Activated T-cell treated with anti-CD3 and anti-CD28 coated beads, Interleukin-2, amount 50 U/mL, for 24 hours (primary cell): ENCODE measurements at regions not wholly inside any gene's neighbourhood (a gene's known extent, or its start where the extent isn't known, plus 50 kb on each side); places are given as distances from the start of the nearest gene placed in this dataset.

Experiments
- DNase-seq: peaks from one replicate; pipeline ENCODE4 v3.0.0-alpha.2; 2020
- H3K27ac Mint-ChIP-seq: 2 replicates; pipeline ENCODE4 v1.8.0; 2020; ENCODE audit warnings: mild to moderate bottlenecking, mixed read lengths
- H3K27me3 Mint-ChIP-seq: 2 replicates; pipeline ENCODE4 v1.8.0; 2020; ENCODE audit warnings: mixed read lengths
- H3K36me3 Mint-ChIP-seq: 2 replicates; pipeline ENCODE4 v1.8.0; 2020; ENCODE audit warnings: low read depth, mixed read lengths
- H3K4me1 Mint-ChIP-seq: 2 replicates; pipeline ENCODE4 v1.8.0; 2020; ENCODE audit warnings: low read depth, mixed read lengths
- H3K4me3 Mint-ChIP-seq: 2 replicates; pipeline ENCODE4 v1.8.0; 2020; ENCODE audit warnings: mild to moderate bottlenecking, moderate library complexity, mixed read lengths
- H3K9me3 Mint-ChIP-seq: 2 replicates; pipeline ENCODE4 v1.8.0; 2020; ENCODE audit warnings: mixed read lengths

- Mint-ChIP-seq H3K27ac (no peak overlapping the region), H3K4me3 (no peak overlapping the region), H3K4me1 (peaks cover 11% of the 10 kb centered on the region), H3K9me3 (peaks cover 3% of the 10 kb centered on the region), H3K36me3 (no peaks in the 10 kb centered on the region), H3K27me3 (no peaks in the 10 kb centered on the region)
- no peak for DNase-seq
These were observed 180.9 kb downstream of the PTGER3 start for GRCh38 chr1:70866542-70867264.

- no peak for DNase-seq
- peaks cover 3% of the 10 kb centered on the region for H3K4me1 Mint-ChIP-seq
- peaks cover 3% of the 10 kb centered on the region for H3K9me3 Mint-ChIP-seq
- no peak overlapping the region for H3K4me3 Mint-ChIP-seq
- no peak overlapping the region for H3K27ac Mint-ChIP-seq
- no peaks in the 10 kb centered on the region for H3K27me3 Mint-ChIP-seq
- no peaks in the 10 kb centered on the region for H3K36me3 Mint-ChIP-seq
These were observed 175.8 kb downstream of the PTGER3 start for GRCh38 chr1:70871790-70872189.

GRCh38 chr1:70874063-70874462, 173.6 kb downstream of the PTGER3 start:
- DNase-seq: no peak
- Mint-ChIP-seq H3K4me1 (no peaks in the 10 kb centered on the region), H3K27me3 (no peaks in the 10 kb centered on the region), H3K36me3 (no peaks in the 10 kb centered on the region), H3K27ac (no peak overlapping the region), H3K4me3 (no peak overlapping the region), H3K9me3 (peaks cover 3% of the 10 kb centered on the region)

DNA sequence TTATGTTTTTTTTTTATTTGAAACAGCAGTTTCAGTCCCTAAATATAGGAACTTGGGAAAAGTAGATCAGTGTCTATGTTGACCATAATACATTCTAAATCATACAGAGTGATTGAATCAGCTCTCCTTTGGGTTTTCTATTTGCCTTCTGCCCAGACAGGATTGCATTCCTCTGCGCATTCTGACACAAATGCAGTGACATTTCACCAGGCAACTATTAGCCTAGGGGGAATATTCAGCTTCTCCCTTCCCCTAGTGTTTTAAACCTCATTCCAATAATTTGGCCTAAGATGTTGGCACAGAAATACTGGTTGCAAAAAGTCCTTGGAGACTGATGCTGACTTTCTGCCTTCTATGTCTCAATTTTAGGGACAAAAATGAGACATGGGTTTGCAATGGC, 172.8 kb downstream of the PTGER3 start:
- no peak for DNase-seq
- no peaks in the 10 kb centered on the region for H3K36me3 Mint-ChIP-seq
- no peaks in the 10 kb centered on the region for H3K9me3 Mint-ChIP-seq
- no peak overlapping the region for H3K27ac Mint-ChIP-seq
- H3K27me3 Mint-ChIP-seq: no peaks in the 10 kb centered on the region
- no peak overlapping the region for H3K4me3 Mint-ChIP-seq
- H3K4me1 Mint-ChIP-seq: no peaks in the 10 kb centered on the region

DNA sequence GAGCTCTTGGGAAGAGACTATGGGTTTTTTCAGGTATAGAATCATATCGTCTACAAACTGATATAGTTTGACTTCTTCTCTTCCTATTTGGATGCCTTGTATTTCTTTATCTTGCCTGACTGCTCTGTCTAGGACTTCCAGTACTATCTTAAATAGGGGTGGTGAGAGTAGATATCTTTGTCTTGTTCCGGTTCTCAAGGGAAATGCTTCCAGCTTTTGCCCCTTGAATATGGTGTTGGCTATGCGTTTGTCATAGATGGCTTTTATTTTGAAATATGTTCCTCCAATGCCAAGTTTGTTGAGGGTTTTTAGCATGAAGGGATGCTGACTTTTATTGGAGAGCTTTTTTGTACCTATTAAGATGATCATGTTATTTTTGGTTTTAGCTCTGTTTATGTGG, 170.3 kb downstream of the PTGER3 start:
- no peak overlapping the region for H3K4me3 Mint-ChIP-seq
- no peaks in the 10 kb centered on the region for H3K4me1 Mint-ChIP-seq
- DNase-seq: no peak
- H3K9me3 Mint-ChIP-seq: no peaks in the 10 kb centered on the region
- H3K27ac Mint-ChIP-seq: no peak overlapping the region
- no peaks in the 10 kb centered on the region for H3K27me3 Mint-ChIP-seq
- H3K36me3 Mint-ChIP-seq: no peaks in the 10 kb centered on the region

GRCh38 chr1:70887936-70888335, 159.7 kb downstream of the PTGER3 start:
- Mint-ChIP-seq H3K36me3 (no peaks in the 10 kb centered on the region), H3K4me1 (no peaks in the 10 kb centered on the region), H3K27ac (no peak overlapping the region), H3K4me3 (no peak overlapping the region), H3K27me3 (no peaks in the 10 kb centered on the region), H3K9me3 (no peaks in the 10 kb centered on the region)
- DNase-seq: no peak

GRCh38 chr1:70888722-70889121, 158.9 kb downstream of the PTGER3 start:
- Mint-ChIP-seq H3K36me3 (no peaks in the 10 kb centered on the region), H3K9me3 (no peaks in the 10 kb centered on the region), H3K4me3 (no peak overlapping the region), H3K4me1 (no peaks in the 10 kb centered on the region), H3K27me3 (no peaks in the 10 kb centered on the region), H3K27ac (no peak overlapping the region)
- DNase-seq: no peak

- Mint-ChIP-seq H3K27ac (no peak overlapping the region), H3K36me3 (no peaks in the 10 kb centered on the region), H3K4me1 (no peaks in the 10 kb centered on the region)
These were observed 157.2 kb downstream of the PTGER3 start for GRCh38 chr1:70890408-70890807.

GRCh38 chr1:70891051-70891843, 156.4 kb downstream of the PTGER3 start:
- no peak overlapping the region for H3K4me3 Mint-ChIP-seq
- H3K27me3 Mint-ChIP-seq: no peaks in the 10 kb centered on the region
- no peak overlapping the region for H3K27ac Mint-ChIP-seq
- no peaks in the 10 kb centered on the region for H3K4me1 Mint-ChIP-seq
- no peak for DNase-seq
- H3K9me3 Mint-ChIP-seq: no peaks in the 10 kb centered on the region
- no peaks in the 10 kb centered on the region for H3K36me3 Mint-ChIP-seq

More at GRCh38 chr1:70890408-70890807, 157.2 kb downstream of the PTGER3 start:
- no peak for DNase-seq
- H3K9me3 Mint-ChIP-seq: no peaks in the 10 kb centered on the region
- no peak overlapping the region for H3K4me3 Mint-ChIP-seq
- H3K27me3 Mint-ChIP-seq: no peaks in the 10 kb centered on the region

- no peaks in the 10 kb centered on the region for H3K27me3 Mint-ChIP-seq
- no peak for DNase-seq
- no peak overlapping the region for H3K4me3 Mint-ChIP-seq
- H3K27ac Mint-ChIP-seq: no peak overlapping the region
- H3K9me3 Mint-ChIP-seq: no peaks in the 10 kb centered on the region
- no peaks in the 10 kb centered on the region for H3K36me3 Mint-ChIP-seq
- H3K4me1 Mint-ChIP-seq: no peaks in the 10 kb centered on the region
These were observed 155.5 kb downstream of the PTGER3 start for GRCh38 chr1:70892140-70892539.

DNA sequence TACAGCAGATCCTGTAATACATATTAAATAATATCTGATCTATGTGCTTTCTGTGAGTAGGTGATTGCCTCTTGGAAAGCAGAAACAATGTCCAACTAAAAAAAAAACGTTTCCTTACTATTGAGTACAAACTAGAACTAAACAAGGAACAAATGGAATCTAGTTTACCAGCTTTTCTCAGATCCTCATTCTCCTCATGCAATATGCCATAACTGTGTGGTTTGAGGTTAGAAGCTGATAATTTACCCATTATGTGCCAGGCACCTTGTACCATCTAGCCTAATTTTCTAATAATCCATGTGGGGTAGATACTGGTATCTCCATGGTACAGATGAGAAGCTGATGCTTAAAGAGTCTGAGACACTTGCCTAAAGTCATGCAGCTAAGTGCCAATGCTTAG, 154.7 kb downstream of the PTGER3 start:
- Mint-ChIP-seq H3K9me3 (no peaks in the 10 kb centered on the region), H3K27ac (no peak overlapping the region), H3K36me3 (no peaks in the 10 kb centered on the region), H3K4me1 (no peaks in the 10 kb centered on the region), H3K4me3 (no peak overlapping the region), H3K27me3 (no peaks in the 10 kb centered on the region)
- DNase-seq: no peak

GRCh38 chr1:70893381-70893780, 154.2 kb downstream of the PTGER3 start:
- H3K27me3 Mint-ChIP-seq: no peaks in the 10 kb centered on the region
- no peaks in the 10 kb centered on the region for H3K36me3 Mint-ChIP-seq
- H3K4me3 Mint-ChIP-seq: no peak overlapping the region
- H3K27ac Mint-ChIP-seq: no peak overlapping the region
- no peaks in the 10 kb centered on the region for H3K9me3 Mint-ChIP-seq
- no peaks in the 10 kb centered on the region for H3K4me1 Mint-ChIP-seq
- no peak for DNase-seq

DNA sequence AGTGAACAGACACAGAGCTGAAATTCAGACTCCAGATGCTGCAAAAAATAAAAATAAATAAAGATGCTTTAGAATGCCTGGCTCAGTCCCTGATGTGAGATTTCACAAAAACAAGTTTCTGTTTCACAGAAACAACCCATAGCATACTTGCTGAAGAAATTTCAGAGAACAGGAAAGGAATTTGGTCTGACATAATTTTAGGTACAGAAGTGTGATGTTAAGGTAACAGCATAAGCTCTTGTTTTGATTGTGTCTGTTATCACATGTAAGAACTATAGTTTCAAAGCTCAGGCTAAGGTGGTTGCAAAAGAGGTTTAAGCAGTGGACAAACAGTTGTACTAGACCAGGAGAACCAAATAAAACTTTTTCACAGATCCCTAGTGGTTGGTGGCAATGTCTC, 152.1 kb downstream of the PTGER3 start:
- no peaks in the 10 kb centered on the region for H3K9me3 Mint-ChIP-seq
- H3K27ac Mint-ChIP-seq: no peak overlapping the region
- no peak overlapping the region for H3K4me3 Mint-ChIP-seq
- no peaks in the 10 kb centered on the region for H3K4me1 Mint-ChIP-seq
- H3K27me3 Mint-ChIP-seq: no peaks in the 10 kb centered on the region
- no peak for DNase-seq
- no peaks in the 10 kb centered on the region for H3K36me3 Mint-ChIP-seq

- no peaks in the 10 kb centered on the region for H3K27me3 Mint-ChIP-seq
- H3K9me3 Mint-ChIP-seq: no peaks in the 10 kb centered on the region
- H3K27ac Mint-ChIP-seq: no peak overlapping the region
- H3K4me1 Mint-ChIP-seq: no peaks in the 10 kb centered on the region
- no peak overlapping the region for H3K4me3 Mint-ChIP-seq
- H3K36me3 Mint-ChIP-seq: no peaks in the 10 kb centered on the region
- no peak for DNase-seq
These were observed 151.4 kb downstream of the PTGER3 start for GRCh38 chr1:70896224-70896623.

DNA sequence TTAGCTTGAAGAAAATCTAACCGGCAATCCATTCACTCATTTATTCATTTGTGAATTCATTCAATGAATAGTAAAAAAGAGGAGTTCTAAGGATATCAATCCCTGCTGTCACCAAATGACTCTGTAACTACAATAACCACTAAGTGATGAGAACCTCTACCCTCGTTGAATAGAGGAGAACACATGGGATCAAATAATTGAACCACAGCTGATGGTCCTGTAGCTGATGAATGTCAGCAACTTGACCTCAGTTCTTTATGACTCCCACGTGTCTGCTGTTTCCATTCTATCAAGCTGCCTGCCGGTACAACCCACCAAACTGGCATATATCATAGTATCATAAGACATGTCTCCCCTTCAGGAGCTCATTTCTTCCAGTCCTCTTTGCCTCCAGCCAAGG, 150.3 kb downstream of the PTGER3 start:
- Mint-ChIP-seq H3K4me3 (no peak overlapping the region), H3K9me3 (no peaks in the 10 kb centered on the region), H3K27ac (no peak overlapping the region), H3K36me3 (no peaks in the 10 kb centered on the region), H3K4me1 (no peaks in the 10 kb centered on the region), H3K27me3 (no peaks in the 10 kb centered on the region)
- no peak for DNase-seq
